HL-60 (cell line): ENCODE measurements at regions not wholly inside any gene's neighbourhood (a gene's known extent, or its start where the extent isn't known, plus 50 kb on each side); places are given as distances from the start of the nearest gene placed in this dataset.

Experiments used
- DNase-seq, 2 experiments: peaks; one replicate each; pipeline ENCODE4 v3.0.0-alpha.2; 2010 to 2020; ENCODE audit warnings: low read depth in 1 of 2, low spot score in 1 of 2
- H3K27ac ChIP-seq: fragments of 250-450 bp; sonication (Bioruptor Pico); replicated peaks from 2 replicates; pipeline ENCODE4 v1.5.1; 2020; ENCODE audit warnings: mild to moderate bottlenecking, moderate library complexity
- H3K27me3 ChIP-seq: fragments of 250-450 bp; sonication (Bioruptor Pico); 2 replicates; pipeline ENCODE4 v1.5.1; 2021; ENCODE audit warnings: mild to moderate bottlenecking, moderate library complexity; ENCODE audit not compliant: insufficient read depth, poor library complexity, severe bottlenecking
- H3K4me3 ChIP-seq: replicated peaks from 2 replicates; pipeline ENCODE4 v1.5.1; 2011; ENCODE audit warnings: mild to moderate bottlenecking, control low read depth, low read length; ENCODE audit not compliant: insufficient read depth
- CTCF ChIP-seq: IDR thresholded peaks from one replicate; pipeline ENCODE4 v1.5.1; 2011; ENCODE audit warnings: low read length, control low read depth, inconsistent platforms; ENCODE audit not compliant: insufficient read depth
- GABPA ChIP-seq: IDR thresholded peaks from 2 replicates; pipeline ENCODE4 v1.6.1; 2012; ENCODE audit warnings: low read depth
- POLR2AphosphoS5 ChIP-seq: IDR thresholded peaks from 2 replicates; pipeline ENCODE4 v1.6.1; 2012; ENCODE audit warnings: low read depth
- REST ChIP-seq: IDR thresholded peaks from 2 replicates; pipeline ENCODE4 v1.6.1; 2012; ENCODE audit warnings: low read depth; ENCODE audit not compliant: insufficient replicate concordance
- SPI1 ChIP-seq: IDR thresholded peaks from 2 replicates; pipeline ENCODE4 v1.6.1; 2012; ENCODE audit warnings: low read depth, mild to moderate bottlenecking, borderline replicate concordance

GRCh38 chr13:73794755-73795154 is 339.4 kb downstream of the KLF12 start:
- Histone ChIP-seq H3K27me3 (no peaks in the 10 kb centered on the region), H3K27ac (no peak overlapping the region), H3K4me3 (no peak overlapping the region)
- no peak for DNase-seq
- no peak for TF ChIP-seq REST
- TF ChIP-seq CTCF = no peak
- TF ChIP-seq SPI1 = no peak
- TF ChIP-seq GABPA = no peak
- TF ChIP-seq POLR2AphosphoS5 = no peak

DNA sequence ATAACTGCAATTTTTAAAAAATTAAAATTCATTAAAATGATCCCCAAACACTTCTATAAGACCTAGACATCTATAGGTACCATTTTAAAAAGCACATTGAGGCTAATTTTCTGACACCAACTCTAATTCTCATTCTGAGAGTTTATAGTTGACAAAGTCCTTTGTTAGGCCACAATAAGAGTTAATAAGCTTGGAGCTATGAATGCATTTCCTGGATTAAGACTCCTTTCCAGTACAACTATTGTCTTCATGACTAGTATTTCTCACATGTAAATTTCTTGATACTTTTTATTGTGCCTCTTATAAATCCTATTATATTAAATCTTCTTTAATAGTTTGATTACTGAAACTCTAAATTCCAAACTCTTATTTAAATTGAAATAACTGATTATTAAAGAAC is 340.8 kb downstream of the KLF12 start:
- no peak for DNase-seq
- Histone ChIP-seq H3K27ac (no peak overlapping the region), H3K4me3 (no peak overlapping the region), H3K27me3 (peaks cover 2% of the 10 kb centered on the region)
- no peak for TF ChIP-seq SPI1
- TF ChIP-seq GABPA = no peak
- no peak for TF ChIP-seq CTCF
- no peak for TF ChIP-seq POLR2AphosphoS5
- no peak for TF ChIP-seq REST

- TF ChIP-seq POLR2AphosphoS5 (no peak), REST (no peak), CTCF (no peak), GABPA (no peak), SPI1 (no peak)
- no peak for DNase-seq
- Histone ChIP-seq H3K27ac (no peak overlapping the region), H3K4me3 (no peak overlapping the region), H3K27me3 (peaks cover 2% of the 10 kb centered on the region)
Observed at GRCh38 chr13:73792796-73793195, 341.4 kb downstream of the KLF12 start.
